WERI-Rb-1 (cell line): ENCODE measurements at regions not wholly inside any gene's neighbourhood (a gene's known extent, or its start where the extent isn't known, plus 50 kb on each side); places are given as distances from the start of the nearest gene placed in this dataset.

Source experiments
- DNase-seq: peaks from one replicate; pipeline ENCODE4 v3.0.0-alpha.2; 2020
- H3K27ac ChIP-seq: fragments of 250-450 bp; sonication (Bioruptor Pico); 2 replicates; pipeline ENCODE4 v1.5.1; 2020; ENCODE audit warnings: mild to moderate bottlenecking, moderate library complexity
- H3K27me3 ChIP-seq: fragments of 250-450 bp; sonication (Bioruptor Pico); 2 replicates; pipeline ENCODE4 v1.5.1; 2021; ENCODE audit warnings: mild to moderate bottlenecking, low read depth, moderate library complexity; ENCODE audit not compliant: insufficient read depth, severe bottlenecking
- H3K36me3 ChIP-seq: fragments of 250-450 bp; sonication (Bioruptor Pico); 2 replicates; pipeline ENCODE4 v1.5.1; 2020; ENCODE audit warnings: mild to moderate bottlenecking, moderate library complexity
- H3K4me3 ChIP-seq: 2 replicates; pipeline ENCODE4 v1.5.1; 2011; ENCODE audit warnings: low read depth, mild to moderate bottlenecking, control low read depth, low read length
- H3K9me3 ChIP-seq: fragments of 250-450 bp; sonication (Bioruptor Pico); 2 replicates; pipeline ENCODE4 v1.5.1; 2021; ENCODE audit warnings: mild to moderate bottlenecking, moderate library complexity; ENCODE audit not compliant: severe bottlenecking
- CTCF ChIP-seq: IDR thresholded peaks from 2 replicates; pipeline ENCODE4 v1.5.1; 2011; ENCODE audit warnings: low read depth, mild to moderate bottlenecking, control low read depth, inconsistent platforms, low read length

GRCh38 chr1:214952648-214953047, 129.9 kb upstream of the KCNK2 start:
- DNase-seq = peak; percentile 40
- no peaks in the 10 kb centered on the region for H3K36me3 ChIP-seq
- TF ChIP-seq CTCF = peak; percentile 45; the same call in 1 of the 2 replicates

GRCh38 chr1:214953901-214954616, 128.5 kb upstream of the KCNK2 start:
- no peaks in the 10 kb centered on the region for H3K27me3 ChIP-seq
- TF ChIP-seq CTCF = no peak

More at GRCh38 chr1:214952648-214953047, 129.9 kb upstream of the KCNK2 start:
- H3K9me3 ChIP-seq = no peaks in the 10 kb centered on the region
- H3K4me3 ChIP-seq = no peak overlapping the region
- H3K27ac ChIP-seq = no peak overlapping the region
- H3K27me3 ChIP-seq = no peaks in the 10 kb centered on the region

DNA sequence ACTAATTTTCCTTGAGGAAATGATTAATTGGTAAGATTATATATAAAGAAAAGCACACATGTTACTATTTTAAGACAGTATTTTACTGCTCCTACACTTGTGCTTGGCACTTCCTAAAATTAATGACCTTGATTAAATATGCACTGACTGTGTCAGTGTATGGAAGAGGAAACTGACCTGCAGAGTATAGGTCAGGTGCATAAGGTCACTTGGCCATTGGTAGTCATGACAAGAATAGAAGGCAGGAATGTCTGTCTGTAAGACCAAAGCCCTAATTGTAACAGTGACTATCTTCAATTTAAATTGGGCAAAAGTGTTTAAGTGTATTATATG, 128.0 kb upstream of the KCNK2 start:
- Histone ChIP-seq H3K4me3 (no peak overlapping the region), H3K9me3 (no peaks in the 10 kb centered on the region), H3K27me3 (no peaks in the 10 kb centered on the region), H3K27ac (no peak overlapping the region), H3K36me3 (no peaks in the 10 kb centered on the region)
- no peak for TF ChIP-seq CTCF
- DNase-seq = no peak

More at GRCh38 chr1:214953901-214954616, 128.5 kb upstream of the KCNK2 start:
- Histone ChIP-seq H3K4me3 (no peak overlapping the region), H3K9me3 (no peaks in the 10 kb centered on the region), H3K27ac (no peak overlapping the region), H3K36me3 (no peaks in the 10 kb centered on the region)
- no peak for DNase-seq

GRCh38 chr1:214957330-214958137, 125.0 kb upstream of the KCNK2 start:
- H3K27me3 ChIP-seq = no peaks in the 10 kb centered on the region
- no peak for DNase-seq
- no peak for TF ChIP-seq CTCF

GRCh38 chr1:214958486-214958885, 124.1 kb upstream of the KCNK2 start:
- no peak for TF ChIP-seq CTCF
- Histone ChIP-seq H3K4me3 (no peak overlapping the region), H3K36me3 (no peaks in the 10 kb centered on the region), H3K27me3 (no peaks in the 10 kb centered on the region), H3K27ac (no peak overlapping the region), H3K9me3 (no peaks in the 10 kb centered on the region)
- no peak for DNase-seq

More at GRCh38 chr1:214957330-214958137, 125.0 kb upstream of the KCNK2 start:
- Histone ChIP-seq H3K36me3 (no peaks in the 10 kb centered on the region), H3K9me3 (no peaks in the 10 kb centered on the region), H3K27ac (no peak overlapping the region), H3K4me3 (no peak overlapping the region)
